ENCODE measurements at regions not wholly inside any gene's neighbourhood (a gene's known extent, or its start where the extent isn't known, plus 50 kb on each side); places are given as distances from the start of the nearest gene placed in this dataset.

GRCh38 chr7:106480616-106481031 lies 180.3 kb downstream of the CCDC71L start:
- no peaks in the 10 kb centered on the region for H3K36me3 Mint-ChIP-seq
- no peaks in the 10 kb centered on the region for H3K9me3 Mint-ChIP-seq
- no peak overlapping the region for H3K4me3 Mint-ChIP-seq
- no peaks in the 10 kb centered on the region for H3K9me3 ChIP-seq (ENCODE audit: control insufficient read depth, insufficient read depth, low read length)
- no peaks in the 10 kb centered on the region for H3K36me3 ChIP-seq (ENCODE audit: control insufficient read depth, insufficient read depth, low read length)
- DNase-seq (no peak), ATAC-seq (no peak)
- no peaks in the 10 kb centered on the region for H3K27me3 ChIP-seq (ENCODE audit: control insufficient read depth, insufficient read depth, low read length)
- H3K27ac ChIP-seq (ENCODE audit: low read length), result no peak overlapping the region
- 44% methylated on average over 3 of the region's 3 CpGs for WGBS (ENCODE audit: insufficient coverage)
- intact Hi-C loops (cut with micrococcal nuclease), result no loop called here
- H3K4me1 Mint-ChIP-seq, result no peaks in the 10 kb centered on the region
- H3K27ac Mint-ChIP-seq, result no peak overlapping the region
- H3K27me3 Mint-ChIP-seq (ENCODE audit: low read depth in 2 of 2), result peaks cover 10 to 27% of the 10 kb centered on the region in 2 donors
- TF ChIP-seq CTCF (IDR thresholded peaks at IDR 0.05), result no peak
- no peaks in the 10 kb centered on the region for H3K4me1 ChIP-seq (ENCODE audit: control insufficient read depth, insufficient read depth, low read length)
- H3K4me3 ChIP-seq (ENCODE audit: low read length), result no peak overlapping the region

DNA sequence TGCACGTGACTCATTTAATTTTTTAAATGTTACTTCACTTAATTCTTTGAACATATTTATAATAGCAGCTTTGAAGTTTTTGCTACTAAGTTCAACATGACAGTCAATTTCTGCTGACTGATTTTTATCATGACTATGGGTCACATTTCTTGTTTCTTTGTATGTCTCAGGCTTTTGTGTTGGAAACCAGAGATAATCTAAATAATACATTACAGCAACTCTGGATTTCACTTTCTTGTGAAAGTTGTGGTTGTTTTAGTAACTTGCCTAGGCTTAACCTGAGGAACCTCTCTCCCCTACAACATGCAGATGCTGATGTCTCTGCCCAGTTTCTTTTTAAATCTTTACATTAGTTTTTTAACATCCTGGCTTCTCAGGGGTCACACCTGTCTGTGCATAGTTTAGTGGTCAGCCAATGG lies 180.8 kb downstream of the CCDC71L start:
- WGBS (ENCODE audit: insufficient coverage), result 83% methylated on average over 1 of the region's 1 CpG
- Histone ChIP-seq H3K36me3 (ENCODE audit: control insufficient read depth, insufficient read depth, low read length) (no peaks in the 10 kb centered on the region), H3K27ac (ENCODE audit: low read length) (no peak overlapping the region), H3K4me3 (ENCODE audit: low read length) (no peak overlapping the region), H3K4me1 (ENCODE audit: control insufficient read depth, insufficient read depth, low read length) (no peaks in the 10 kb centered on the region), H3K9me3 (ENCODE audit: control insufficient read depth, insufficient read depth, low read length) (no peaks in the 10 kb centered on the region), H3K27me3 (ENCODE audit: control insufficient read depth, insufficient read depth, low read length) (no peaks in the 10 kb centered on the region)
- Mint-ChIP-seq H3K27me3 (ENCODE audit: low read depth in 2 of 2) (peaks cover 12 to 27% of the 10 kb centered on the region in 2 donors), H3K36me3 (no peaks in the 10 kb centered on the region), H3K4me3 (no peak overlapping the region), H3K4me1 (no peaks in the 10 kb centered on the region), H3K9me3 (no peaks in the 10 kb centered on the region), H3K27ac (no peak overlapping the region)
- no peak for TF ChIP-seq CTCF (IDR thresholded peaks at IDR 0.05)
- intact Hi-C loops (cut with micrococcal nuclease), result no loop called here
- DNase-seq, result no peak
- ATAC-seq, result no peak

GRCh38 chr7:106476751-106477150 lies 184.2 kb downstream of the CCDC71L start:
- H3K27ac ChIP-seq (ENCODE audit: low read length), result no peak overlapping the region
- no peaks in the 10 kb centered on the region for H3K9me3 Mint-ChIP-seq
- no peaks in the 10 kb centered on the region for H3K9me3 ChIP-seq (ENCODE audit: control insufficient read depth, insufficient read depth, low read length)
- H3K4me3 Mint-ChIP-seq, result no peak overlapping the region
- no peaks in the 10 kb centered on the region for H3K36me3 Mint-ChIP-seq
- H3K4me1 Mint-ChIP-seq, result no peaks in the 10 kb centered on the region
- no peaks in the 10 kb centered on the region for H3K27me3 ChIP-seq (ENCODE audit: control insufficient read depth, insufficient read depth, low read length)
- H3K36me3 ChIP-seq (ENCODE audit: control insufficient read depth, insufficient read depth, low read length), result no peaks in the 10 kb centered on the region
- intact Hi-C loops (cut with micrococcal nuclease), result no loop called here
- H3K27me3 Mint-ChIP-seq (ENCODE audit: low read depth in 2 of 2), result peaks cover 22 to 23% of the 10 kb centered on the region in 2 donors
- TF ChIP-seq CTCF (IDR thresholded peaks at IDR 0.05), result no peak
- no peak for ATAC-seq
- WGBS (ENCODE audit: insufficient coverage), result 83% methylated on average over 2 of the region's 2 CpGs
- no peak for DNase-seq
- no peaks in the 10 kb centered on the region for H3K4me1 ChIP-seq (ENCODE audit: control insufficient read depth, insufficient read depth, low read length)
- no peak overlapping the region for H3K4me3 ChIP-seq (ENCODE audit: low read length)
- no peak overlapping the region for H3K27ac Mint-ChIP-seq

DNA sequence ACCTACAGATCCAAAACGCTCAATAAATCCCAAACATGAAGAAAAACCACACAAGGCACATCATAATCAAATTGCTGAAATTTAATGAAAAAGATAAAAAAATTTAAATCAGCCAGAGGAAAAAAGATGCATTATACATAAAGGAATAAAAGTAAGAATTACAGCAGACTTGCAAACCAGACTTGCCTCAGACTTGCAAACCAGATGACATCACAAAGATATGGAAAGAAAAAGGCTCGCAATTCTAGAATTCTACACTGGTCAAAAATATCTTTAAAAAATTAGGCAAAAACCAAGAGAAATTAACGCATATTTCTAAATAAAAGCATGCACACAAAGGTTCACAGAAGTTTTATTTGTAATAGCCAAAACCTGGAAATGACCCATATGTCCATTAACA lies 188.0 kb upstream of the NAMPT start:
- Mint-ChIP-seq H3K4me3 (no peak overlapping the region), H3K27me3 (ENCODE audit: low read depth in 2 of 2) (peaks cover 18 to 31% of the 10 kb centered on the region in 2 donors), H3K27ac (no peak overlapping the region), H3K9me3 (no peaks in the 10 kb centered on the region), H3K36me3 (no peaks in the 10 kb centered on the region), H3K4me1 (no peaks in the 10 kb centered on the region)
- Histone ChIP-seq H3K27ac (ENCODE audit: low read length) (no peak overlapping the region), H3K27me3 (ENCODE audit: control insufficient read depth, insufficient read depth, low read length) (no peaks in the 10 kb centered on the region), H3K4me3 (ENCODE audit: low read length) (no peak overlapping the region), H3K9me3 (ENCODE audit: control insufficient read depth, insufficient read depth, low read length) (no peaks in the 10 kb centered on the region), H3K36me3 (ENCODE audit: control insufficient read depth, insufficient read depth, low read length) (no peaks in the 10 kb centered on the region), H3K4me1 (ENCODE audit: control insufficient read depth, insufficient read depth, low read length) (no peaks in the 10 kb centered on the region)
- no peak for TF ChIP-seq CTCF (IDR thresholded peaks at IDR 0.05)
- 100% methylated on average over 1 of the region's 3 CpGs for WGBS (ENCODE audit: insufficient coverage)
- intact Hi-C loops (cut with micrococcal nuclease), result no loop called here
- no peak for ATAC-seq
- DNase-seq, result no peak
